Activated T-cell treated with anti-CD3 and anti-CD28 coated beads for 1 hour (primary cell): ENCODE measurements at regions not wholly inside any gene's neighbourhood (a gene's known extent, or its start where the extent isn't known, plus 50 kb on each side); places are given as distances from the start of the nearest gene placed in this dataset.

Experiments used
- DNase-seq: peaks from one replicate; pipeline ENCODE4 v3.0.0-alpha.2; 2020; ENCODE audit warnings: low read depth

DNA sequence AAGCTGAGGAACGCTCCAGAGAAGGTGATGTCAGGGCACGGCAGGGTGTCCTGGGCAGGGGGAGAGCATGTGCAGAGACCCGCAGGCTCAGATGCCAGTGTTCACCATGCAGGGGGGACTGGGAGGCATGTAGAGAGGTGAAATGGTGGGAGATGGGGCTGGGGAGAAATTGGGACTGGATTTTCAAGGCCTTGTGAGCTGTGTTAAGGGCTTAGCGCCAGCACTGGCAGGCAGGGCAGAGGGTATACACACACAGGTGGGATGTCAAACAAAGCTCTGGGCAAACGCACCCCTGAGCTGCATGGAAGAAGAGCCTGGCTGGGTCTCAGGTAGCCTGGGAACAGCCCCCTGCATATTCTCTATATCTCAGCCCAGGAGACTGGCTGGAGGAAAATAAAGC lies 282.7 kb downstream of the SHQ1 start:
- DNase-seq, result no peak

DNA sequence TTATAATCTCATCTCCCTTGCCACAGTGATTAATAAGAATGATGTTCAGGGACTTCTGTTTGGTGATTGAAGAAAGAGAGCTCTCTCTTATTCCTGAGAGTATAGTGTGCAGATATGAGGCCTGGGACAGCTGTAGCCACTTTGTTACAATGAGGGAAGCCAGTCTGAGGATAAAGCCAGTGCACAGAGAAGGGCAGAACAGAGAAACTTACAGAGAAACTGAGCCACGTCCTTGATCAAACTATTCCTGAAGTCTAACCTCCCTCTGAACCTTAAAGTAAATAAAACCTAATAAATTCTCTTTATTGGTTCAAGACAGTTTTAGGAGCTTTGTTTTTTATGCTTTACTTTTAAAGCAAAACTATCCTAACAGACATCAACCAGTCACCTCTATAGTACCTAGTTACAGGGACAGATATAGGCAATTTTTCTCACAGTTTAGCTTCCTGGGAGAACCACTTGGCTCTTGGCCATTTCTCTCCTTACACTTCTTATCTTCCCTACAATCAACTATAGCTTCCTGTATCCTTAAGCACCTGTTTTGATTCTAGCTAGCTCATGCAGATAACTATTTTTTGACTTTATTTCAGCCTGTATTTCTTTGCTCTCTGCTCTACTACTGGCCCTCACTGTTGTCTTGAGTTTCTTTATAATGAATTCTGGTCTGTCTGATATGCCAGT lies 284.4 kb downstream of the SHQ1 start:
- no peak for DNase-seq

DNA sequence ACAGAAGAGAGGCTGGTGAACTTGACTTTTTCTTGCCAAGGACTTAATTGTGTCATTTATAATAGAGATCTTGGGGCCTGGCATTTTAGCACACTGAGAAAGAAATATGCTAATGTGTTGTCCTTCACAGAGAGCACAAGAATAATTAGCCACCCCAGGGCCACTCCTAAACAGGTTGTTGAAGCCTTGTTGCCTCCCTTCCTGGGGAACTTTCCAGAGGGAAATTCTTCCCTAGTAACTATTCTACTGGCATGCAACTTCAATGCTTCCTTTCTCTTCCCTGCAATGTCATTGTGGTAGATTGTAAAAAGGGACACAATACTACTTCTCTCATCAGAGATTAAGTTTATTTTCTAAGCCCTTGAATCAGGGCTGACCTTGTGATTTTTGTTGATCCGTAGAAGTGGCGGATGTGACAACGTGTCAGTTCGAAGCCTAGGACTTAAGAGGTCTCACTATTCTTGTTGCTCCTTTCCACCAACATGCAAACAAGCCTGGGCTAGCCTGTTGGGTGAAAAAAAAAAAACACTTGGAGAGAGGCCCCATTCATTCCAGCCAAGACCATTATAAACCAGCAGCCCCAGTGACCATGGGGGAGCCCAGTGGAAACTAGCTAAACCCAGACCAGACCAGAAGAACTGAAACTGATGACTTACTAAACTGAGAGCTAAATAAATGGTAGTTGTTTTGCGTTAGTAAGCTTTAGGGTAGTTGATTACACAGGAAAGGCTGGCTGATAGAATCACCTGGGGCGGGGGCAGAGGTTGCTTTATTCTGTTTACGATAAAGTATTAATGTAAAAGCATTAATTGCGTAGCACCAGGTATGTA lies 287.2 kb downstream of the SHQ1 start:
- no peak for DNase-seq

DNA sequence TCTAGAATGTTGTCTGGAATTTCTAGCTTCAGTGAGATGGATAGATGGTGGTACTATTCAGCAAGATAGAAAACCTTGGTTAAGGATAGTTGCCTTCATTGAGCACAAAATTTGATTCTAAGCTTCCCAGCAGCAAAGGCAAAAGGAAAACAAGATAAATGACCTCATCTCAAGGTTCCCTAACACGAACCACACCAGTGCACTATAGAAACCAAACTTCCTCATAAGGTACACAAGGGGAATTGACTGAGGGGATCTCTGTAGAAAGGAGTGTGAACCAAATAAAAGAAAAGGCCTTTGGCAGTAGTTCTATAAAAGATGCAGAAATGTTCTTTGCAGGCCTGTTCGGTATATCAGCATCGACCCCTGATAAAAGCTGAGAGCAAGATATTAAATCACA lies 288.9 kb downstream of the SHQ1 start:
- DNase-seq, result no peak

DNA sequence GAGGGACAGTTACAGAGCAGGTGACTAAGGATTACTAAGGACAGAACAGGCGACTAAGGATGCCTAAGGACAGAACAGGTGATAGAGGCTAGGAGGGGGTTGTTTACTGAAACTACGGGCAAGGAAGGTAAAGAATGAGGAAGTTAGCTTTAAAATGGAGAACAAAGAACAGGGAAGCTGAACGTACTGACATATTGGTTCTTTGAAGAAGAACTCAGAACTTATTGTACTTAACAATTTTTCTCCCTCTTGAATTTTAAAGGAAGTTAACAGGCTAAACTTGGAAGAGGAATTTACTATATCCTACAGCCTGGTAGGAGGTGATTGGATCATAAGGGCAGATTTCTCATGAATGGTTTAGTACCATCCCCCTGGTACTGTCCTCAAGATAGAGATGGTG lies 290.2 kb downstream of the SHQ1 start:
- no peak for DNase-seq

DNA sequence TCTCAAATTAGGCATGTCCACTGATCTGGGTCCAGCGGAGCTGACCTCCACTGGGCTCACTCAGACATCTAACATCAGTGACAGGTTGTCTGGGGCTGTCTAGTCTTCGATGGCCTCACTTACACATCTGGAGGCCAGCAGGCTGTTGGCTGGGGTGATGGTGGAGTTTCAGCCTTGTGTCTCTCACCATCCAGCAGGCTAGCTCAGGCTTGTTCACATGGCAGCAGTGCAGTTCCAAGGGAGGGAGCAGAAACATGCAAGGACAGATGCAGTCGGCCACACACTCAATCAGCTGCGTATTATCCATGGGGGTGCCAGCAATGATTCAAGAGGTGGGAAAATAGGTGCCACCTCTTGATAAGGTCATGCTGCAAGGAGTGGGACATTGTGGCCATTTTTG lies 292.5 kb downstream of the SHQ1 start:
- DNase-seq, result no peak

DNA sequence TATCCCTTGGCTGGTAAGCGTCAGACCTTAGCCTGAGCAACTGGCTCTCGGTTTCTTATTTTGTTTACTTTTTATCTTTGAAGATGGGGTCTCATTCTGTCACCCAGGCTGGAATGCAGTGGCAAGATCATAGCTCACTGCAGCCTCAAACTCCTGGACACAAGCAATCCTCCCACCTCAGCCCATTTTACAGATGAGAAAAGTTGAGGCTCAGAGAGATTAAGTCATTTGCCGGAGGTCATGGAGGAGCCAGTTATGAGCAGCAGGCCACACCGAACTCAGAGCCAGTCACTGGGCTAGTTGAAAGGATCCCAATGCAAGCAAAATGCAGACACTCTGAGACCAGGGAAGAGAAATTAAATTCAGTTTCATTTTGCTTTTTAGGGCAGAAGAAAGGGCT lies 293.6 kb downstream of the SHQ1 start:
- DNase-seq, result no peak

DNA sequence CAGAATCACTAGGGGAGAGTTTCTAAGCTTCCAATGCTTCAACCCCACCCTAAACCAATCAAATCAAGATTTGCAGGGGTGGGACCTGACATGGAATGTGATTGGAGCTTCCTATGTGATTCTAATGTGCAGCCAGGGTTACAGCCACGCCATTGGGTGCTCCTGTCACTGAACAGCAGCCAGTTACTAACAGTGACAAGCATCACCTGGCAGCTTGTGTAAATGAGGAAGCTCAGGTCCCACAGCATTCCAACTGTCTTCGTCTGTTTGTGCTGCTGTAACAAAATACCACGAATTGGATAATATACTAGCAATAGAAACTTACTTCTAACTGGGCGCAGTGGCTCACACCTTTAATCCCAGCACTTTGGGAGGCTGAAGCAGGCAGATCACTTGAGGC lies 294.9 kb downstream of the SHQ1 start:
- DNase-seq, result no peak

DNA sequence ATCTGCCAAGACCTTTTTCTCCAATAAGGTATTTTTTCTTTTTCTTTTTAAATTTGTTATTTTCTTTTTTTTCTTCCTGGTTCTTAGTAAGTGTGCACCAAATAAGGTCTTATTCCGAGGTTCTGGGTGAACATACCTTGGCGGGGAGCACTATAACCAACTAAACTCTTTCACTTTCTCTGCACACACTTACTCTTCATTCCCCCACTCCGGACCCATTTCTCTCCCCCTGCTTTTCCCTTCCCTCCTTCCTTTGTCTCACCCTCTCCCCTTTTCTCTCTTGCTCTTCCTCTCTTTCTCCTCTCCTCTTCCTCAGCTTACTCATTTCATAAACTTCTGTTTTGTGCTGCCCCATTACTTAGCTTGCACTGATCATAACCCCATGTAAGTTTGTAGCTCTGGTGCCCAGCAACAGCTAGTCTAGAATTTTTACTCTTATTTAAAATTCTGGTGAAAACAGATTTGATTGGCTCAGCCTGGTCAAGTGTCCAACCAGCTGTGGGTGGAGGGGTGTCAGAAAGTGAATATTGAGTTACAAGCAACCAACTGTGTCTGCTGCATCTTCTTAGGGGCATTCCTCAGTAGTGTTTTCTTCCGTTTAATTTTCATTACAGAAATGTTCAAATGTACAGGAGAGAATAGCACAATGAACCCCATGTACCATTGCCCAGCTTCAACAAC lies 297.5 kb downstream of the SHQ1 start:
- DNase-seq, result no peak

DNA sequence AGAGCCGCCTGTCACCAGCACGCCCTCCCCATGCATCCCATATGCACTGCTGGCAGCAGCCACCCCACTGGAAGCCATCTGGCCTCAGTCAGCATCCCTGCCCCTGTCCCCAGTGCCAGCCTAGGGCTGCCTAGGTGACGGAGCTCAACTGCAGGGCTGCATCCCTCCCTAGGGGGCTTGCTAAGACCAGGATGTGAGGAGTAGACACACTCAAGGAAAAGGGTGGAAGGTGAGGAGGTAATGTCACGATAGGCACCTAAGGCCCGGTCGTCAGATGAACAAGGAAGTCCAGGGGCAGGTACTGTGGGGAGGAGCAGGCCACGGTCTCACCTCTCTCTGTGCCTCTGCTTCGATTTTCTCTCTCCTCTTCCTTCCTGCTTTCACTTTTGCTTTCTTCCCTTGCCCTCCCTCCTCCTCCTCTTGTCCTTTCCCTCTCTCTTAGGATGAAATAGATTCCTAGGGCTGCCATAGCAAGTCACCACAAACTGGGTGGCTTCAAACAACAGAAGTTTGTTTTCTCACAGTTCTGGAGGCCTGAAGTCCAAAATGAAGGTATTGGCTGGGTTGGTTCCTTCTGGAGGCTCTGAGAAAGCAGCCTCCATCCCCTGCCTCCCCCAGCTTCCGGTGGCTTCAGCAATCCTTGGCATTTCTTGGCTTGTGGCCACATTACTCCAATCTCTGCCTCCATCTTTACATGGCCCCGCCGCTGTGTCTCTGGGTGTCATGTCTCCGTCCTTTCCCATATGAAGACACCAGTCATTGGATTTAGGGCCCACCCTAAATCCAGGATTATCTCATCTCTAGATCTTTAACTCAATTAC lies 298.3 kb downstream of the SHQ1 start:
- no peak for DNase-seq

DNA sequence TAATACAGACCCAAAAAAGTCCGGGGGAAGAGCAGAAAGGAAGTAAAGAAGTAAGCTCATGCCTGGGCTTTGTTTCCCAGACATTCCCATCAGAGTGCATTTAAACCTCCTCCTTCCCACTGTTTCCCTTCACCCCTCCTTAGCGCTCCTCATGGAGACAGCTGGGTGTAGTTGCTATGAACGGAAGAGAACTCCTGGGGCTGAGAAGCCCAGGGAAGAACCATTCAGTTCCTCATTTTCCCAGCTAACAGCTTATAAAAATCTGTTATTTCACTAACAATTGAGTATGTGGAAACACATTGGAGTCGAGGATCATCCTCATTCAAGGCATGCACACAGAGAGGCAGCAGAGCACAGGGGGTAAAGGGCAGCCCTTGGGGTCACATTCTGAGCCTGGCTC lies 299.3 kb downstream of the SHQ1 start:
- DNase-seq, result no peak

DNA sequence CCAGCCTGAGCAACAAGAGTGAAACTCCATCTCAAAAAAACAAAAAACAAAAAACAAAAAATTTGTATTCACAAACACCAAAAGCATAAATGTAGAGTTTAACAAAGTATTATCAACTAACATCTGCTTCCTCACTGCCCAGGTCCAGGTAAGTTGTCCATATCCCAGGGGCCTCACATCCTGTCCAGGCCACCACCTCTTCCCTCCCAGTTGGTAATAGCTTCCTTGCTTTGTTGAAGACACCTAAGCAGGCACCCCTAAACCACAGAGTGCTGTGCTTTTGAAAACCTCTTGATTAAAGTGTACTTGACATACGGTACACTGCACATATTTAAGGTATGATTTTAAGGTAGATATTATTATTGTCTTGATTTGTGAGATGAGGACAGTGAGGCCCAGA lies 299.8 kb downstream of the SHQ1 start:
- no peak for DNase-seq

DNA sequence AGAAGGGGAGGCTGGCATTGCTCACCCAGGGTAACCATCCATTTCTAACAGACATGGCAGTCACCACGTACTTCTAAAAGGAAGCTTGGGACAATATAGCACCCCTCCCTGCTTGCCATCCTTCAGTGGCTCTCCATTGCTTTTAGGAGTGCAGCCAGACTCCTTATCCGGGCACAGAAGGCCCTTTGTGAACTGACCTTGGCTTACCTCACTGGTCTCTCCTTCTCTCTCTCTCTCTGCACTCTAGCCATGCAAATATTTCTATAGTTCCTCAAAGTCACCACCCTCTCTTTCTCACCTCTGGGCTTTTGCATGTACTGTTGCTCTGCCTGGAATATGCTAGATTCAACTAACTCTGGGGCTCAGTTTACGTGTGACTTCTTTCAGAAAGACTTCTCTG lies 301.1 kb downstream of the SHQ1 start:
- DNase-seq, result no peak

DNA sequence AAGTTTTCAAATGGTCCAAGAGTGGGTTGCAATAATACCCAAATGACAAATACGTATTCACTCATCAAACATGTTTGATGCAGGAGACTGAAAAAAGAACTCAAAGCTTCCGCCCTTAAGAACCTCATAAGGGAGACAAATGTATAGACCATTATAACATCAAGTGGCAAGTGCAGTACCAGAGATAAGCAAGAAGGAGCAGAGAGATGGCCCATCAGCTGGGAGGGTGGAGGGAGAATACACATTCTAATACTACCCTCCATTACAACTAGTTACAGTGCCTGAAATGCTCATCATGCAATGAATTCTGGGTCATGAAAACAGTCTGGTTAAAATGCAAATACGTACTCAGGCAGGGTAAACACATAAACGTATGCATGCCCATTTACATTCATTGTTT lies 304.0 kb downstream of the SHQ1 start:
- DNase-seq, result no peak

DNA sequence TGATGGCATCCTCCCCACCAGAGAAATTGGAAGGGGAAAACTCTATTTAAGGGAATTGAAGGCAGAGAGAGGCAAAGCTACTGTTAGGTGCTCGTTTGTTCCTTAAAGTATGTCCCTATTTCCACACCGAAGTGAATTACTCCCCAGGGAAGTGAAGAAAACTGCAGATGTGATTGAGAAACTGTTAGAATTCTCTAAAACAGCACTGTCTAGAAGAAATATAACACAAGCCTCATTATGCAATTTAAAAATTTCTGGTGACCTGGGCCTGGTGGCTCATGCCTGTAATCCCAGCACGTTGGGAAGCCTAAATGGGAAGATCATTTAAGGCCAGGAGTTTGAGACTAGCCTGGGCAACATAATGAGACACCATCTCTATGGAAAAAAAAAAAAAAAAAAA lies 305.0 kb downstream of the SHQ1 start:
- DNase-seq, result no peak

DNA sequence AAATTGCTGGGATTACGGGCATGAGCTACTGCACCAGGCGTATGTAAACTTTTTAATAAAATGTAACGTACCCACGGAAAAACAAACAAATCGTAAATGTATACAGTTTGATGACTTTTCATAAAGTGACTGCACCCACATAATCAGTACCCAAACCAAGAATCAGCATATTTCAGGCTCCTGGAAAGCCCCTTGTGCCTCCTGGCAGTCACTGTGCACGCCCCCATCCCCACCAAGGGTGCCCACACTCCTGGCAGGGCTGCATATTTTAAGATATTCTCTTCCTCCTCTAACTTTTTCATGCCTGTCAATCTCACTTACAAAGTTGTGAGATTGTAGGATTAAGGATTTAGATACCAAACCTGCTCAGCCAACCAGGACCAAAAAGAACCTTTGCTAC lies 305.5 kb downstream of the SHQ1 start:
- no peak for DNase-seq

DNA sequence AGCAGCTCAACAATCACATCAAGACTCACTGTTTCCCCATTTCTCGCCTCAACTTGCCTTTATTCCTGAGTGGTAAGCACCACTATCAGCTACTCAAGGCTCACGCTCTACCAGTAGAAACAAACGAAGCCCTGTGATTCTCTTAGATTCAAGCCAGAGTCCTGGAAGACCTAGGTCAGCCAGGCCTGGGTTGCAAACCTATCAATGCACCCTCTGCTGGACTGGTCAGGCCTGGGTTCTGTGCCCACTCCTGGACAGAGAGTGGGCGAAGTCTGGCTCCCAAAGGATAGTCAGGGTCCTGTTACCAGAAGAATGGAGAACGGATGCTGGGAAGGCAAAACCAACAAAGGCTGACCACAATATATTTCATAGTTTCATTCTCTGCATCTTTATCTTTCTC lies 308.4 kb downstream of the SHQ1 start:
- DNase-seq, result no peak

DNA sequence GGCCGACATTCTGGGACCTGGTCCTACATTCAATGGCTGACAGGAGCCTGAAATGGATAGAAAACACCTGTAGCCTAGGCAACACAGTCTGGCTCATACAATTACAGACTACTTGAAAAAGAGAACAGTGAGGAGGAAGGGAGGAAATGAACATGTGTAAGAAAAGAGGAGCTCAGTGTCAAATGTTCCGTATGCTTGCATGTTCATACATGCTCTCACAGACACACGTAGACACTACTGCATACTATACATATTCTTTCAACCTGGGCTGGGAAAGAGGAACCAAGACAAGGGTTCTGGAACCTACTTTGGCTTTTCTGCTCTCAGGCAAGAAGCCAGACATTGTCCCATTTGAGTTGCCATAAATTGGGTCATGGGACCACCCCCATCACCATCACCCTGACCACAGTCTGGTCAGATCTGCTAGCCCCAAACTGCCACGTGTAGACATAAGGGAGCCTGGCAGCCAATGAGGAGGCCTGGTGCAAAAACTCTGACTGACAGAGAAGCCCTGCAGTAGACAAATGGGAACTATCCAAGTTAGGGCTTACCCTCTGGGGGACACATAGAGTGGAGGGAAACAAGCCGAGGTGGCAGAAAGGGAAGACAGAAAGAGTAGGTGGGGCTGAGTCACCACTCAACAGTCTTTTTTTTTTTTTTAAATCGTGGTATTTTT lies 310.0 kb downstream of the SHQ1 start:
- no peak for DNase-seq

DNA sequence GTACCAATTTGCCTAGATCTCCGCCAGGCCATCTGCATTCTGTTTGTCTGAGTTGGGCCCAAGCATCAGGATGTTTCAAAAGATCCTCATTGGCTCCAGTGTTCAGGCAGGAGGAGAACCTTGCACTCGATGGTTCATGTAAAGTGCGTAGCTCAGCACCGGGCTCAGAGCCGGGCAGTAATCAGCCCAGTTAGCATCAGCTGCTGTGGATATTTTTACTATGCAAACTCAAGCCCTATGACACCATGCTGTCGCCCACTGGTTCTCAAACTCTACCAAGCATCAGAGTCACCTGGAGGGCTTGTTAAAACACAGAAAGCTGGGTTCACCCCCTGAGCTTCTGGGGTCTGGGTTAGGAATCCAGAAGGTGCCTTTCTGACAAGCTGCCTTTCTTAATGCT lies 310.8 kb downstream of the SHQ1 start:
- DNase-seq, result no peak

DNA sequence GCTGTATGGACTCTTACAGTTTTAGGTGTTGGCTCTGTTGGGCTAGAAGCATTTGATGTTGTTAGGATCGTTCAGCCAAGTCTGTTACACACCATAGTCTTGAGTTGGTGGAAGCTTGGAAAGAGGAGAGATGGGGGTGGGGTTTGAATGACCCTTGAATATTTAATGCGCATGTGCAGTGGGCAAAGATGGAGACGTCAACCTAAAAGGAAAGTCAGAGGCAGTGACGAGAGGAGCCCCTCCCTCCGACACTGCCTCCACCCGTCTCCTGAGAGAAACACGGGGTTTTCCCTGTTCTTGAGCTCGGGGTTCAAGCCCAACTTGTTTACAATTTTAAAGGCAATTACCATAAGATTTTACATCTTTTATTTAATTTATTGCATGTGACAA lies 311.4 kb downstream of the SHQ1 start:
- no peak for DNase-seq

DNA sequence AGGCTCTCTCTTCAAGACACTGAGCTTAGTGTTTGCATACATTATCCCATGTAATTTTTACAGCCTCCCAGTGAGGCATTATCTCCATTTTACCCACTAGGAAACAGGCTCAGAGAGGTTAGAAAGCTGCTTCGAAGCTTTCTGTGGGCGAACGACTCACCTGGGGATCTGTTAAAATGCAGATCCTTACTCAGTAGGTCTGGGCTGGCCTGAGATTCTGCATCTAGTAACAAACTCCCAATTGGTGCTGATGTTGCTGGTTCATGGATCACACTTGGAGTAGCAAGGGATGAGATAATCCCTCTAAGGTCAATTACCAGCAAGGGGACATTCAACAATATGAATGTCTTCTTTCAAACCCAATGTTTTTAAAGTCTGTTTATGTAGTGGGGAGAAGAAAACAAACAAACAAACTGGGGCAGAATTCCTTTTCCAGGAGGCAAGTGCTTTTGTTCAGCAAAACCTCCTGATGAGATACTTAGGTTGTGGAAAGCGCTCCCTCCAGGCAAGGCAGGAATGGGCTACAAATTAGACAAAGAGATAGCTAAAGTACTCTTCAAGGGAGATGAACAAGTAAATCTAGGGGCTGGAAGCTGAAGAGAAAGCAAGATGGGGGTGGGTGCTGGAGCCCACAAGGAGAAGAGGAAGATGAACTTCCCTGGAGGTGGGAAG lies 311.9 kb downstream of the SHQ1 start:
- DNase-seq, result no peak
